Urothelium cell line (cell line): ENCODE measurements at regions not wholly inside any gene's neighbourhood (a gene's known extent, or its start where the extent isn't known, plus 50 kb on each side); places are given as distances from the start of the nearest gene placed in this dataset.
A peak's percentile ranks its signal among the peaks of the same experiment; 100 is the strongest.

ENCODE experiments used
- DNase-seq: peaks from one replicate; pipeline ENCODE4 v3.0.0; 2011; ENCODE audit warnings: low spot score, mixed read lengths
- FAIRE-seq: peaks from 2 replicates; lab custom pipeline; 2011; peaks lifted over from hg19 to GRCh38; lab: Jason Lieb, UNC

DNA sequence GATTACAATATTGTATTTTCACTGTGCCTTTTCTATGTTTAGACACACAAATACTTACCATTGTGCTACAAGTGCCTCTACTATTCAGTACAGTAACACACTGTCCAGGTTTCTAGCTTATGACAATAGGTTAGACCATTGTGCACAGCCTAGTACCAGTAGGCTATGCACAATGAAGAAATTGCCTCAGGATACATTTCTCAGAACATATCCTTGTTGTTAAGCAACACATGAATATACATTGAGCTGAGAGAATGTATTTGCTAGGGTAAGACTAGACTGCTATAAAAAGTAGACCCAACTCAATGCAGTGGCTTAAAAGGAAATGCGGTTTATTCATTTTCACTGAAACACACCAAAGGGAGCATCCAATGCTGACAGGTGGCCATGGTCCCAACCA is 285.1 kb downstream of the HS3ST3A1 start:
- no peak for DNase-seq
- FAIRE-seq = no peak

DNA sequence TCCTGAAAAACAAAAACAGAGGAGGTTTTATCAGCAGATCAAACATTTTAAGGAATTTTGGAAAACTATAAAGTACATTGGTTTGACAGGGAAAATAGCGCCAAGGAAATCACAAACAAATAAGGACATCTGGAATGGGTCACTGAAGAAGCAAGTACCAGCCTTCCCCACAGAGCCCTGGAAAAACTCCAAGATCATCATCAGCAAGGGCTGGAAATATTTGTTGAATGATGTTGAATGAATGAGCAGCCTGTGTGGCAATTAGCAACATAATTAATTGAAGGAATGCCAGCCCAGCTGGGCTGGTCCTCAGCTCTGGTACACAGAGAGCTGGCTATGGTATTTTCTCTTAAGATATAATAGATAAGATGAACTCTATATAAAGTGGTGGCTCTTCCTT is 290.4 kb downstream of the HS3ST3A1 start:
- FAIRE-seq (no peak), DNase-seq (no peak)

DNA sequence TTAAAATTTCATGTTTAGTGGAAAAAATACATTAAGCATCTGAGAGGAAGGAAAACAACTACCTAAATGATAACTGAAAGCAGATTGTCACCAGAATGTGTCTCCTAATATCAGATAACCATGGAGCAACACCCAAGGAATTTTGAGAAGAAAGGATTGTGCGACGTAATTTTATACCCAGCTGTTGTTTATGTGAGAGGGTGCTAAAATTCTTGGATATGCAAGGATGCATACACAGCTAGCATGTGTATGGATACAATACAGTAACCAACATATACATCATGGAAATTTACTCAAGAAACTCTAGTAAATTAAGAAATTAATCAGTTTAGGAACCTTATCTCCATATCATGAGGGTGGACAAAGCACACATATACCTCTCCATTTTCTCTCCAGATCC is 290.9 kb downstream of the HS3ST3A1 start:
- FAIRE-seq = no peak
- DNase-seq = no peak

GRCh38 chr17:13306310-13306962 is 288.6 kb upstream of the ELAC2 start:
- no peak for FAIRE-seq

DNA sequence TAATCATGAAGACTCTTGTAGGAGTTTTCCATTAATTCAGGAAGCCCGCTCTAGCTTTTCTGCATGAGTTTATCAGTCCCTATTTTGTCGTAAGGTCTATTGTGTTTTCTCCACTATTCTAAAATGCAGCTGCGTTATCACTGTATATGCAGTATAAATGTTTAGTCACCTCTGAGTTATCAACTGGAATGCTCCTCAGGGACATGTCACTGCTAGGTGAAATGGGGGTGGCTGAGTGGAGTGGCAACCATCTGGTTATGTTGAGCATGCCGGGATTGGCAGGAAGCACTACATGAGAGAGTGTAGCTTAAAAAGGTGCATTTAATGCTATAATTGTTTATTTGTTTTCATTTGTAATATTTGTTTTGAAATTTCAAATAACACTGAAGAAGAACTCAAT is 285.2 kb upstream of the ELAC2 start:
- no peak for DNase-seq
- no peak for FAIRE-seq

More at GRCh38 chr17:13306310-13306962, 288.6 kb upstream of the ELAC2 start:
- DNase-seq = peak; percentile 53

- no peak for DNase-seq
Measured at GRCh38 chr17:13302419-13302818, 284.6 kb upstream of the ELAC2 start.

DNA sequence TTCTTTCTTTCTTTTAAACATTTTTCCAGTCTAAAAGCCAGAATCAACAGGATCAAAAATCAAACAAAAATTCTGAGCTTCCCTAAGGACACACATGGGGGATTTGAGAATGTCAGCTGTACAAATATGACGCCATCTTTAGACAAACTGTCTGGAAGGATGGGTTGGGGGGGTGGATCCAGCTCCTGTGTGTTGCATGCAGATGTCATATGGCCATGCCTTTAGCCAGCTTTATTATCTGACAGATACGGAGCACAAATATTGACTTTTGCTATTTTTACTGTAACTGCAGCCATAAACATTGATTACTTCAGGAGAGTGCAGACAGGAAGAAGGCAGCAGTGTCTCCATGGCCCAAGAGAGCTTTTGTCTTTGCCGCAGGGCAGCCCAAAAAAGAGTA is 279.4 kb upstream of the ELAC2 start:
- DNase-seq = no peak
- FAIRE-seq = no peak

More at GRCh38 chr17:13302419-13302818, 284.6 kb upstream of the ELAC2 start:
- FAIRE-seq = no peak

DNA sequence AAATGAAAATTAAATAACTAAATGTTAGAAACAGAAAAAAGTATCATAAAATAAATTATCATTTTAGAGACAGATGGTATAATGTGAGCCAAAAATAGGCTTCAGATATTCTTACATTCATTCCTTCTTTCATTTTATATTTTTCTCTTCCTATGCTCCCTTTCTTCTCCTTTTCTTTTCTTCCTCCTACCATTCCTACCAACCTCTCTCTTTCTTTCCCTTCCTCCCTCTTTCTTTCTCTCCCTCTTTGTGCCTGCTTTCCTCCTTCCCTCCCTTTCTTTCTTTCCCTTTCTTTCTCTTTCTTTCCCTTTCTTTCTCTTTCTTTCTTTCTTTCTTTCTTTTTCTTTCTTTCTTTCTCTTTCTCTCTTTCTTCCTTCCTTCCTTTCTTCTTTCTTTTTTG is 275.6 kb upstream of the ELAC2 start:
- FAIRE-seq = no peak
- DNase-seq = no peak

- DNase-seq = no peak
- no peak for FAIRE-seq
Measured at GRCh38 chr17:13292291-13292690, 274.5 kb upstream of the ELAC2 start.

DNA sequence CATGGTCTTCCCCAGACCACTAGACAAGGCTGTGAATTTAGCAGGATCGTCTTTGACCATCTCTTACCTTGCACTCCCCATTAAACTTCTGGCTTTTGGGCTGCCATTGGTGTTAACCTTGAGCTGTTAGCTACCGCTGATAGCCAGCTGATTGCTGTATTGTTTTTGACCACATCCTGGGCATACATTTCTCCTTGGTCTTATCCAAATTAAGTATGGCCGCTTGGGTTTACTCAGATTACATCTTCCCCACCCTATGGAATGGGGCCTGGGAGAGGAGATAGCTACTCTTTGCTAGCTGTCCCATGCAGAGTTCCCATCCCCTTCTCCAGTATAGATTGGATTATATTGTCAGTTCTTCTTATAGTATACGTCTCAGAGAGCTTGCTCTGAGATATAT is 270.4 kb upstream of the ELAC2 start:
- DNase-seq (no peak), FAIRE-seq (no peak)

- FAIRE-seq = no peak
- no peak for DNase-seq
Measured at GRCh38 chr17:13287226-13287625, 269.4 kb upstream of the ELAC2 start.

DNA sequence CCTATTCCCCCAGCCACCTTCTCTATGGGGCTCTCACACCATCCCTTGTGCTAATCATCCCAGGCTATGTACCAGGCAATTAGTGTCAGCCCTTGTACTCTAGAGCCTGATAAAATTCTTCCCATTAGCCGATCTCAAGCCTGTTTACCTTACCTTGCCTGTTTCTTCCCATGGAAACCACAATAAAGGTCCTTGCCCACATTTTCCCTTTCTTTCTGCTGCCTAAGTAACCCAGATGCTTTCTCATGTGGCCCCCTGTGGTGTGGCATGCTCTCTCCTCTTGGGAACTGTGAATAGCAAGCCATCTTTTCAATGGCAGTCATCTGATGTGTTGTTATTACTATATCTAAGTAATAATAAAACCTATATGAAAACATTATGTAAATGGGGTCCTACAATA is 265.8 kb upstream of the ELAC2 start:
- DNase-seq = no peak
- FAIRE-seq = no peak

DNA sequence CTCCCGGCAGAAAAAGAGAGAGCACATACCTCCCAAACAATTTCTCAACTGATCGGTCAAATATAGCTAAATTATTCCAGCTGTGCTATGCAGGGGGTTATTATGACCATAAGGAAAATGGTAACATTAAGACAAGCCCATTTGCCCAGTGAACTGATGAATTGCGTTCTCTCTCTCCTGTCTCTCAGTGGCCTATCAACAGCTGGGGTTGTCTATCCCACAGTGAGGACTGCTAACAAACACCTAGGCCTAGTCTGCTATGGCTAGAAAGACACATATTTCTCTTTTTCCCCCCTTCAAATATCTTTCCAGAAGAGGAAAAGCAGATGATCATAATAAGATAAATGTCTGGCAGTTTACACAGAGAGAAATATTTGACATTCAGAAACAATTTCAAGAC is 263.8 kb upstream of the ELAC2 start:
- no peak for FAIRE-seq
- no peak for DNase-seq

DNA sequence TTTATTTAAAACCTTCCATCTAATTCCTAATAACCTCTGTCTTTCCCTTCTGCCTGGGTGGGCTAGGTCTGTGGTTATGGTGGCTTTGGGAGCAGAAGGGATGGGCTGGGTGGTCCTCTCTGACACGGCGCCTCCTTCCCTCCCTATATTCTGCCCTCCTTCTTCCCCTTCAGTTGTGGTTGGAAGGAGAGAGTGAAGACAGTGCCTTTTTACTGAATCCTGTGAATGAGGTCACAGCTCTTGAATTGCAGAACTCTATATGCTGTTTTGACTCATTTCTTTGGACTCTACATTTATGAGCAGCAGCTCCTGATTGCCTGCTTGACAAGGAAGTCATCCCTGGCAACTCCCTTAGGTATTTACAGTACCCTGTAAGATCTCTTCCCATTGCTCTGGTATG is 256.0 kb upstream of the ELAC2 start:
- no peak for DNase-seq

GRCh38 chr17:13272296-13272695 is 254.5 kb upstream of the ELAC2 start:
- FAIRE-seq (no peak), DNase-seq (no peak)

More for the DNA sequence above, 256.0 kb upstream of the ELAC2 start:
- no peak for FAIRE-seq

DNA sequence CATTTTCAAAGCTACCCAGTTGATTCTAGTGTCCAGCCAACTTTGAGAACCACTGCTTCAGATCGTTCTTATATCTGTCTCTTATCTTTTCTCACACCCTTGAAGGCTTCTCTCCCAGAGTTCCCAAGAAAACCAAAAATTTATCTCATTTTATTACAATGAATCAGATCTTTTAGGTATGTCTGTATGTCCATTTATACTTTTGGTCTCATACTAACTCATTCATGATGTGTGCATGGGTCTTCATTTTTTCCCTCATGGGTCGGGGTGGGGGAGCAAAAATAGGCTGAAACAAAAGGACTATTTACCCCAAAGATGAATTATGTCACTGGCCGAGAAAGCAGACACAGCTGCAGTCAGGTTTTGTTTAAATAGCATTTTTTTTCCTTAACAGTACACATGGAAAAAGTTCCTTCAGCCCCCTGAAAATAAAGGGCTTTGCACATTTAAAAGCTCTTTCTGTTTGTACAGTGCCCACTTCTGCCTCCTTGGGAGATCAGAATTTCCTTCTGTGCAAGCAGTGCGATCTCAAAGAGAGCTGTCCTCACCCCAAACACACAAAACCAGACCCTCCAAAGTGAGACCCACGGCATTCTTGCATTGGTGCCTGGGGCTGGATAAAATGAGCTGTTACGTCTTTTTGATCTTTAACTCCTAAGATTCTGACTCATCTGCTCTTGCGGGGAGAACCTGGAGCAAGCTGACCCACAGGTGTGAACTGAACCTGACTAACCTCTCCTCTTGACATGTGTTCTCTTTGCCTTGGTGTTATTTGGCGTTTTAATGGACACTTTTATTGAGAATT is 251.2 kb upstream of the ELAC2 start:
- DNase-seq (no peak), FAIRE-seq (no peak)

- FAIRE-seq = no peak
- DNase-seq = no peak
Measured at GRCh38 chr17:13266606-13267005, 248.8 kb upstream of the ELAC2 start.

DNA sequence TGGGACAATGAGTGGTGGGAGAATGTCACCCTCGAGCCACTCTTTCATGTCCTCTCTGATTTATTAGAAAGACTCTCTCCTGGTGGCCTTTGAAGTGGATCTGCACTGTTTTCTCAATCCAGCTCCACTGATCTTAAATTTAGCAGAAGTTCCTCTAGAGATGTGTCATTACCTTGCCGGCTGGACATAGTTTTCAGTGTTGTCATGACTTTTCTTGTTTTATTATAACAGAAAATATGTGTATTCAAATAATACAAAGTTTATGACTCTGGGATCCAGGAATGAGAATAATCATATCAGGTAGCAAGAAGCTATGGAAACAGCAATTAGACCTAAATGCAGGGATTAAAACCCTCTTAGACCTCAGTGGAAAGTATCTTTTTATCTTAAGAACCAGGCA is 247.5 kb upstream of the ELAC2 start:
- FAIRE-seq = no peak

DNA sequence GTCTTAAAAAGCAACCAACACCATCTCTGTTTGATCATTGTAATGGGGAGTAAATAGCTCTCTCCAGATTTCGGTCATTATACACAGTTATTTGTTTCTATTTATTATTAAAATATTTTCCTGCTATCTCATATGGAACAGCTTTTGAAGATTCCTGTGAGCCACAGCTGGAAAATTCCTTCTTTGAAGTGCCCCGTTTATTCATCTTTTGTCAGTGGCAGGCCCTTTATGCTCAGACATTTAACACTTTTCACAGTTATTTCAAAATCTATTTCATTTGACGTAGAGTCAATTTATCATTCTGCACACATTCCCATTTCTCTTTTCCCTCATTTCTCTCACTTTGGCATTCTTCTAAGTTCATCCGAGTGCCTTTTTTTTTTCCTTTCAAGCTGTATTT is 245.9 kb upstream of the ELAC2 start:
- FAIRE-seq = no peak

More for the DNA sequence above, 247.5 kb upstream of the ELAC2 start:
- no peak for DNase-seq

DNA sequence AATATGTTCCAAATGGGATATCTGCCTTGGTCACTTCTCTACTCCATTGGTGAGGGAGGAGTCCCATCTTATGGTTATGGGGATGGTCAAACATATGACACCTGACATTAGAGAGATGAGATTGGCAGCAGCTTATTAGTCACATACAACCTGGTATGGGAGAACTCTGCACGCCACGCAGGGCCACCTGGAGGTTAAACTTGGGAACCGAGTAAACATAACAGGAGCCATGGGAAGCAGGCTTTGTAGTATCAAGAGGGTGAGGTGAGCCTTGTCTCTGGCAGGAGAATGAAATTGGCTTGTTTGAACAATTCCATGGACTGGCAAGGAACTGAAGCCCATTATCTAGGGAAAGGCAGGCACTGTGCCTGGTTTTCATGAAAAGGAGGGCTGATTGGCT is 238.7 kb upstream of the ELAC2 start:
- no peak for DNase-seq
- no peak for FAIRE-seq

More for the DNA sequence above, 245.9 kb upstream of the ELAC2 start:
- no peak for DNase-seq

DNA sequence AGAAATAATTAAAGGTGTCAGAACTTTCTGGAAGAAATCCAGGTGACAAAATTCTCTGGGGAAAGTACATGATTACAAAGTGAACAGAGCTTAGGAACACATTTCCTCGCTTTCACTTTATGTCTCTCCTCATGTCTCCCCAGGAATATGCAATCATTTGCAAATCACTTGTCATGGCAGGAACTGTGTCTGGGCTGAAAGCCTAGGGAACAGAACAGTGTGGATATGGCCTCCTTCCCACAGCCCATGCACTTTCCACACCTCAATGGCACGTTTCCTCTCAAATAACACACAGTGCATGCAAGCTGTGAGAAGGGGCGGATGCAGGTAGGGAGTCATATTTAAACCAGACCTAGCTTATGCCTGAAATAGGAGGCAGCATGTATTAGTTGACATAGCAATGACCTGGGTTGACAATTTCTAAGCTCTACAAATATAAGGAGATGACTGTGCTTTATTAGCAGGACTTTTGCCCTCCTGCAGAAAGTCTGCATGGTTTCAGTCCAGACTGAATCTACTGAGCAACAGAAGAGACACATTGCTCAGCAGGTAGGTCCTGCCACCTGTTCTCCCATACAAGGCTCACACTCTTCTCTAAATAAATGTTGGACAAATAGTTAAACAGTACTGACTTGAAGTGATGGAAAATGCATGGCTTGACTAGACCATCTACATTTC is 236.0 kb upstream of the ELAC2 start:
- DNase-seq = no peak
- no peak for FAIRE-seq

- no peak for DNase-seq
Measured at GRCh38 chr17:13244513-13244912, 226.7 kb upstream of the ELAC2 start.

More at GRCh38 chr17:13244513-13244912, 226.7 kb upstream of the ELAC2 start:
- no peak for FAIRE-seq
